BLaER1 treated with 17β-estradiol and CSF1 and Interleukin-3, amounts not matched to agents 10 nM and 100 nM (cell line): ENCODE measurements at regions not wholly inside any gene's neighbourhood (a gene's known extent, or its start where the extent isn't known, plus 50 kb on each side); places are given as distances from the start of the nearest gene placed in this dataset.
"Not testable (repeated sequence)": the region's sequence is repeated elsewhere in the genome, so short reads cannot be mapped to it uniquely, and the experiment has no call there.

ENCODE experiments used
- H3K27ac ChIP-seq, 11 experiments: shearing (Covaris generic); formaldehyde crosslinking; 2 replicates each; pipeline ENCODE4 v1.8.1; 2022
- H3K27me3 ChIP-seq, 11 experiments: shearing (Covaris generic); formaldehyde crosslinking; 2 replicates each; pipeline ENCODE4 v1.8.1; 2022
- H3K36me3 ChIP-seq, 11 experiments: shearing (Covaris generic); formaldehyde crosslinking; 2 replicates each; pipeline ENCODE4 v1.8.1; 2022
- H3K4me1 ChIP-seq, 10 experiments: shearing (Covaris generic); formaldehyde crosslinking; 2 replicates each; pipeline ENCODE4 v1.8.1; 2022
- H3K4me2 ChIP-seq, 11 experiments: shearing (Covaris generic); formaldehyde crosslinking; 2 replicates each; pipeline ENCODE4 v1.8.1; 2022
- H3K4me3 ChIP-seq, 10 experiments: shearing (Covaris generic); formaldehyde crosslinking; 2 replicates each; pipeline ENCODE4 v1.8.1; 2022
- H3K9ac ChIP-seq, 11 experiments: shearing (Covaris generic); formaldehyde crosslinking; 2 replicates each; pipeline ENCODE4 v1.8.1; 2022
- H3K9me3 ChIP-seq, 11 experiments: shearing (Covaris generic); formaldehyde crosslinking; replicated peaks in 1 of 11; 2 replicates each; pipeline ENCODE4 v1.8.1; 2022
- H4K20me1 ChIP-seq, 11 experiments: shearing (Covaris generic); formaldehyde crosslinking; 2 replicates each; pipeline ENCODE4 v1.8.1; 2022
- Cebpa-rat ChIP-seq, 11 experiments: shearing (Covaris generic); IDR thresholded peaks; 2 replicates each; pipeline ENCODE4 v1.8.1; 2022

GRCh38 chr2:16201848-16202247 lies 261.5 kb downstream of the MYCN start:
- Histone ChIP-seq H3K4me1 (no peaks in the 10 kb centered on the region), H3K4me2 (no peak overlapping the region), H3K36me3 (no peaks in the 10 kb centered on the region), H4K20me1 (no peaks in the 10 kb centered on the region), H3K4me3 (no peak overlapping the region), H3K27ac (no peak overlapping the region), H3K27me3 (no peaks in the 10 kb centered on the region), H3K9ac (no peak overlapping the region), H3K9me3 (no peaks in the 10 kb centered on the region)
- TF ChIP-seq Cebpa-rat (IDR thresholded peaks at IDR 0.05), result no peak

GRCh38 chr2:16200554-16201193 lies 260.3 kb downstream of the MYCN start:
- Histone ChIP-seq H3K36me3 (no peaks in the 10 kb centered on the region), H3K4me1 (no peaks in the 10 kb centered on the region), H3K4me2 (no peak overlapping the region), H3K27me3 (no peaks in the 10 kb centered on the region), H3K9me3 (no peaks in the 10 kb centered on the region), H3K27ac (no peak overlapping the region), H3K9ac (no peak overlapping the region), H3K4me3 (no peak overlapping the region), H4K20me1 (no peaks in the 10 kb centered on the region)
- no peak for TF ChIP-seq Cebpa-rat (IDR thresholded peaks at IDR 0.05)

DNA sequence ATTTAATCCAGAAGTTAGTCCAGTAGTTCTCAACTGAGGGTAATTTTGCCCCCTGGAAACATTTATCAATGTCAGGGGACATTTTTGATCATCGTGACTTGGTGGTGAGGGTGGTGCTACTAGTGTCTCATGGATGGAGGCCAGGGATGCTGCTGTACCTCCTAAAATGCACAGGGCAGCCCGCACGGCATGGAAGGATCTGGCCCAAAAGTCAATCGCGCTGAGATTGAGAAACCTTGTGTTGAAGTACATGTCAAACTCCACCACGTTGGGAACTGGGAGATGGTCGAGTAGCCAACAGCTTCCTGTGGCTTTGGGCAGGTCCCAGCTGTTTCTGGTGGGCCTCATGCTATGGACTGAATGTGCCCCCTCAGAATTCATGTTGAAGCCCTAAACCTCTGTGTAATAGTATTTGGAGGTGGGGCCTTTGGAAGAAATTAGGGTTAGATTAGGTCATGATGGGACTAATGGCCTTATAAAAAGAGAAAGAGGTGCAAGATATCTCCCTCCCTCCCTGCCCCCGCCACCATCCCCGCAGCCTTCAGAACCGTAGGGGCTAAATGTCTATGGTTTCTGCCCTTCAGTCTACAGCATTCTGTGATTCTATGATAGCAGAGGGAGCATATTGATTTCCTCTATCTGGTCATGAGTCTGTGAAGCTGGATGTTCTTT lies 259.7 kb downstream of the MYCN start:
- Histone ChIP-seq H3K36me3 (no peaks in the 10 kb centered on the region), H3K9me3 (no peaks in the 10 kb centered on the region), H4K20me1 (no peaks in the 10 kb centered on the region), H3K4me1 (no peaks in the 10 kb centered on the region), H3K27ac (no peak overlapping the region), H3K27me3 (no peaks in the 10 kb centered on the region), H3K4me3 (no peak overlapping the region), H3K9ac (no peak overlapping the region), H3K4me2 (no peak overlapping the region)
- TF ChIP-seq Cebpa-rat (IDR thresholded peaks at IDR 0.05), result no peak

DNA sequence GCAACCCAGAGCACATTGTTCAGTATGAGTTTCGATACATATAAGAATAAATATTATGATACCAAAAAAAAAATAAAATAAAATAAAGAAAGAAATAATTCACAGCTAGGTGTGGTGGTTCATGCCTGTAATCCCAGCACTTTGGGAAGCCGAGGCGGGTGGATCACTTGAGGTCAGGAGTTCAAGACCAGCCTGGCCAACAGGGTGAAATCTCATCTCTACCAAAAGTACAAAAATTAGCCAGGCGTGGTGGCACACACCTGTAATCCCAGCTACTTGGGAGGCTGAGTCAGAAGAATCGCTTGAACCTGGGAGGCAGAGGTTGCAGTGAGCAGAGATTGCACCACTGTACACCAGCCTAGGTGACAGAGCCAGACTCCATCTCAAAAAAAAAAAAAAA lies 258.9 kb downstream of the MYCN start:
- not testable (repeated sequence) for H3K4me1 ChIP-seq, H3K27ac ChIP-seq, H3K4me3 ChIP-seq, H3K4me2 ChIP-seq, H3K27me3 ChIP-seq, H3K9ac ChIP-seq, H4K20me1 ChIP-seq, H3K36me3 ChIP-seq, H3K9me3 ChIP-seq

DNA sequence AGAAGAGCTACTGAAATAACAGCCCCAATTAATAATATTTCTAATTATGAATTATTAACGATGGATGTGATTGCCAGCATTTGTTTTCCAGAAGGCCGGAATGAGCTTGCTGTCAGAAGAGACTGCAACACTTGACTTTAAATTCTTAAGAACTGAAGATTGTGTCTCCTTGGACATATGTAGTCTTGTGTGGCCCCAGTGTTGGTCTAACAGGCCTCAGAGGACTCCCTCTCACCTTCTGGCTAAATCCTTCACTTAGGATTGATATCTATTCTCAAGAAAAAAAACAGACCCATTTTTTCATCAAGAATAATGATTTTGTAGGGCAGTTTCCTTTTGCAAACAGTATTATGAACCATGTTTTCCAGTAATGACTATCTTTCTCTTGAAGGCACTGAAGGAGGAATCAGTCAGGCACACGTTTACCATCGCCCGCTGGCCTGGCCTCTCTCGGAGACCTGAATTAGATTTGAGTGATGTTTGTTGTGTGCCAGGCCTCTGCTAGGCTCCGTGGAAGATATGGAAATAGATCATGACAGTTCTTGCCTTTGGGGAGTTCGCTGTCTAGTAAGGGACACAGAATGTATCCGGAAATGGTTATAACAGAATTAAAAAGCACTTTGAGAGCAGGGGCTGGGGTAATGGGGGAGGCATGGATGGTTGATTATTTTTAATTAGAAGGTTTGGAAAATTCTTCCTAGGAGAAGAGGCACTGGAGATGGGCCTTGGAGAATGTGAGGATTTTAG lies 258.0 kb downstream of the MYCN start:
- Histone ChIP-seq H3K36me3 (no peaks in the 10 kb centered on the region), H3K4me2 (no peak overlapping the region), H3K9ac (no peak overlapping the region), H4K20me1 (no peaks in the 10 kb centered on the region), H3K27ac (no peak overlapping the region), H3K4me1 (no peaks in the 10 kb centered on the region), H3K9me3 (no peaks in the 10 kb centered on the region), H3K4me3 (no peak overlapping the region), H3K27me3 (no peaks in the 10 kb centered on the region)
- TF ChIP-seq Cebpa-rat (IDR thresholded peaks at IDR 0.05), result no peak

- no peaks in the 10 kb centered on the region for H4K20me1 ChIP-seq
- no peak for TF ChIP-seq Cebpa-rat (IDR thresholded peaks at IDR 0.05)
- H3K4me2 ChIP-seq, result no peak overlapping the region
- H3K9me3 ChIP-seq, result no peaks in the 10 kb centered on the region
- no peak overlapping the region for H3K9ac ChIP-seq
- no peaks in the 10 kb centered on the region for H3K4me1 ChIP-seq
- no peak overlapping the region for H3K27ac ChIP-seq
- no peak overlapping the region for H3K4me3 ChIP-seq
- H3K27me3 ChIP-seq, result no peaks in the 10 kb centered on the region
- no peaks in the 10 kb centered on the region for H3K36me3 ChIP-seq
These were observed 257.3 kb downstream of the MYCN start for GRCh38 chr2:16197504-16198147.

DNA sequence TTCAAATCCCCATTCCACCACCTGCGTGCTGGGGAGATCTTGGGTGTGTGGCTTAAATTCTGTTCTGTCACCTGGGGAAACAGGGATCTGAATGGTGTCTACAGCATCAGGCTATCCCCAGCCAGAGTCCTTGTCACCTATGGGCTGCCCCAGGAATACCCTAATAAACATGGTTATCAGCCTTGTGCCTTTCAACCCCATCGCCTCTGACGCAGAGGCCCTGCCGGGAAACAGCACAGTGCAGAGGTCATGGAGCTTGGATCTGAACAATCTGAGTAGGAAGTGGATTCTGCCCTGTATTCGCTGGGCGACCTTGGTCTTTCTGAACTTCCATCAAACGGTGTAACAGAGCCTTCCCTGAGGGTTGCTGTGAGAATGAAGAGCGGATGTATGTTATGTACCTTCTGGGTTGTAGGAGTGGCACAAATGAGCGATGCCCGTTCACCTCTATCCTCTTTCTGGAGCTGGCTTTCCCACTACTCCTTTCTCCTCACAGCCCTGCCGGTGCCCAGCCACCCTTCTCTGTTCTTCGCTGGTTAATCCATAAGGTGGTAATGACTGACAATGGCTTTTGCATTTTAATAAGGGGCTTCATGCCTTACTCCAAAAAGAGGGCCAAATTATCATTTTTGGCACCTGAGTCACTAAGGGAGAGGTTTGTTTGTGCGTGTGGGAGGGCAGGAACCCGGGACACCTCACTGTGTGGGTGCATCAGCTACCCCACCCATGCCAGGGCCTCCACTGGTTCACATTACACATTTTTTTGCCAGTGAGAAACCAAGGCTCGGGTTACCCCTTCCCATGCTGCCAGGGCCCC lies 256.5 kb downstream of the MYCN start:
- H4K20me1 ChIP-seq, result no peaks in the 10 kb centered on the region
- H3K27me3 ChIP-seq, result no peaks in the 10 kb centered on the region
- no peak overlapping the region for H3K27ac ChIP-seq
- H3K4me3 ChIP-seq, result no peak overlapping the region
- no peaks in the 10 kb centered on the region for H3K36me3 ChIP-seq
- no peaks in the 10 kb centered on the region for H3K4me1 ChIP-seq
- no peak overlapping the region for H3K9ac ChIP-seq
- no peak overlapping the region for H3K4me2 ChIP-seq
- no peak for TF ChIP-seq Cebpa-rat (IDR thresholded peaks at IDR 0.05)
- H3K9me3 ChIP-seq, result no peaks in the 10 kb centered on the region

DNA sequence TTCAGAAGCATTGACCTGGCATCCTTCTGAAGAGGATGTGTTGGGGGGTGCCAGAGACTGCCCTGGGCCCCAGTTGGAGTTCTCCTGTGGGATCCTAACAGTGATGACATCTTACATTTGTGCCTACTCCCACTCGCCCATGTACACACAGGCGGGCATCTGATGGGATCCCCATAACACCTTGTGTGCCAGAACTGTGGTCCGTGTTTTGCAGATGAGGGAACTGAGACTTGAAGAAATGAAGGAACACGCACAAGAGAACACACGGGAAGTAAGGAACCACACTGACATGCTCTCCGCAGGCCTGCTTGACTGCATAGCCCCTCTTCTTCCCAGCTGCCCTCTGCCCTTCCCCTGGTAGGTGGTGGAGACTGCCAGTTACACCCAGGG lies 255.3 kb downstream of the MYCN start:
- Histone ChIP-seq H4K20me1 (no peaks in the 10 kb centered on the region), H3K9me3 (no peaks in the 10 kb centered on the region), H3K4me3 (no peak overlapping the region), H3K27ac (no peak overlapping the region), H3K4me1 (no peaks in the 10 kb centered on the region), H3K36me3 (no peaks in the 10 kb centered on the region), H3K4me2 (no peak overlapping the region), H3K27me3 (no peaks in the 10 kb centered on the region), H3K9ac (no peak overlapping the region)
- TF ChIP-seq Cebpa-rat (IDR thresholded peaks at IDR 0.05), result no peak
